IMR-90 (cell line): ENCODE measurements at regions not wholly inside any gene's neighbourhood (a gene's known extent, or its start where the extent isn't known, plus 50 kb on each side); places are given as distances from the start of the nearest gene placed in this dataset.

Source experiments
- ATAC-seq: fragments of 200-7000 bp; cut with Tn5 transposase; 2 replicates; pipeline ENCODE4 v1.9.1; 2020; ENCODE audit warnings: low read depth, mild to moderate bottlenecking, moderate library complexity
- BruUV-seq: library from RNA; stranded (reverse); fragments of 400-500 nt; replicated peaks from 2 replicates; lab custom pipeline; 2021; lab: Mats Ljungman, UMichigan
- CTCF ChIA-PET: fragments of 300-600 bp; formaldehyde crosslinking; extraction: SDS; loops from one replicate; lab custom pipeline; 2021; ENCODE audit warnings: antibody characterized with exemption; lab: Yijun Ruan, JAX
- POLR2A ChIA-PET: fragments of 300-600 bp; sonication (Branson Sonifier 250); formaldehyde crosslinking; loops from one replicate; lab custom pipeline; 2022; ENCODE audit warnings: antibody characterized with exemption; ENCODE audit not compliant: unreplicated experiment; lab: Charles Lee
- DNase-seq: peaks from one replicate; pipeline ENCODE4 v3.0.0; 2013
- H2AFZ ChIP-seq: replicated peaks from 2 replicates; pipeline ENCODE3; 2013; ENCODE audit warnings: low read length, mild to moderate bottlenecking; ENCODE audit not compliant: poor library complexity
- H2AK5ac ChIP-seq: 2 replicates; pipeline ENCODE4 v1.6.1; 2013; ENCODE audit warnings: low read depth, low read length, inconsistent platforms
- H2AK9ac ChIP-seq: replicated peaks from 2 replicates; pipeline ENCODE3; 2013; ENCODE audit warnings: mild to moderate bottlenecking, low read depth, low read length, moderate library complexity; ENCODE audit not compliant: poor library complexity
- H2BK120ac ChIP-seq: 2 replicates; pipeline ENCODE4 v1.6.1; 2013; ENCODE audit warnings: low read depth, low read length, inconsistent platforms
- H2BK15ac ChIP-seq: 3 replicates; pipeline ENCODE4 v1.6.1; 2013; ENCODE audit warnings: low read depth, low read length, inconsistent platforms
- H2BK20ac ChIP-seq: 2 replicates; pipeline ENCODE4 v1.6.1; 2013; ENCODE audit warnings: low read depth, mild to moderate bottlenecking, inconsistent platforms, low read length, moderate library complexity
- H2BK5ac ChIP-seq: 2 replicates; pipeline ENCODE4 v1.6.1; 2013; ENCODE audit warnings: mild to moderate bottlenecking, low read depth, low read length, inconsistent platforms; ENCODE audit not compliant: poor library complexity, severe bottlenecking
- H3K14ac ChIP-seq: replicated peaks from 2 replicates; pipeline ENCODE4 v1.6.1; 2013; ENCODE audit warnings: low read depth, low read length, inconsistent platforms
- H3K18ac ChIP-seq: 2 replicates; pipeline ENCODE4 v1.6.1; 2013; ENCODE audit warnings: low read depth, low read length, control low read depth
- H3K23ac ChIP-seq: 2 replicates; pipeline ENCODE4 v1.6.1; 2013; ENCODE audit warnings: low read depth, low read length, inconsistent platforms
- H3K27ac ChIP-seq: 2 replicates; pipeline ENCODE4 v1.5.1; 2013; ENCODE audit warnings: mild to moderate bottlenecking, control low read depth, low read length; ENCODE audit not compliant: insufficient read depth
- H3K27me3 ChIP-seq: 2 replicates; pipeline ENCODE4 v1.6.1; 2013; ENCODE audit warnings: low read length; ENCODE audit not compliant: control insufficient read depth, insufficient read depth
- H3K36me3 ChIP-seq: 2 replicates; pipeline ENCODE4 v1.6.1; 2013; ENCODE audit warnings: low read length, mixed read lengths; ENCODE audit not compliant: control insufficient read depth, insufficient read depth
- H3K4ac ChIP-seq: 2 replicates; pipeline ENCODE4 v1.6.1; 2013; ENCODE audit warnings: low read depth, low read length, inconsistent platforms
- H3K4me1 ChIP-seq: 2 replicates; pipeline ENCODE4 v1.6.1; 2013; ENCODE audit warnings: low read length, mixed read lengths; ENCODE audit not compliant: control insufficient read depth, insufficient read depth
- H3K4me2 ChIP-seq: 2 replicates; pipeline ENCODE4 v1.6.1; 2013; ENCODE audit warnings: low read depth, mild to moderate bottlenecking, control low read depth, low read length, moderate library complexity
- H3K4me3 ChIP-seq: 2 replicates; pipeline ENCODE4 v1.5.1; 2013; ENCODE audit warnings: low read depth, mild to moderate bottlenecking, control low read depth, low read length, moderate library complexity; ENCODE audit not compliant: insufficient read depth
- H3K56ac ChIP-seq: 2 replicates; pipeline ENCODE4 v1.6.1; 2013; ENCODE audit warnings: low read length, inconsistent platforms; ENCODE audit not compliant: insufficient read depth; ENCODE audit errors: extremely low read depth
- H3K79me1 ChIP-seq, 2 experiments: 2 replicates each; pipeline ENCODE4 v1.6.1; 2013; ENCODE audit warnings: low read length in 2 of 2, inconsistent platforms in 1 of 2, low read depth in 1 of 2
- H3K9ac ChIP-seq: 2 replicates; pipeline ENCODE4 v1.6.1; 2013; ENCODE audit warnings: low read depth, low read length, control low read depth
- H3K9me1 ChIP-seq: 2 replicates; pipeline ENCODE4 v1.6.1; 2013; ENCODE audit warnings: low read length, inconsistent platforms; ENCODE audit not compliant: insufficient read depth
- H3K9me3 ChIP-seq: 2 replicates; pipeline ENCODE4 v1.6.1; 2013; ENCODE audit warnings: low read length; ENCODE audit not compliant: control insufficient read depth, insufficient read depth
- H4K20me1 ChIP-seq: 2 replicates; pipeline ENCODE4 v1.6.1; 2013; ENCODE audit warnings: low read length, inconsistent platforms; ENCODE audit not compliant: insufficient read depth
- H4K5ac ChIP-seq: 2 replicates; pipeline ENCODE4 v1.6.1; 2013; ENCODE audit warnings: mild to moderate bottlenecking, low read depth, low read length, control low read depth
- H4K8ac ChIP-seq, 2 experiments: 2 replicates each; pipeline ENCODE4 v1.6.1; 2013; ENCODE audit warnings: low read depth in 2 of 2, low read length in 2 of 2, control low read depth in 1 of 2, inconsistent platforms in 1 of 2
- H4K91ac ChIP-seq: 2 replicates; pipeline ENCODE4 v1.6.1; 2013; ENCODE audit warnings: low read depth, low read length, inconsistent platforms; ENCODE audit not compliant: insufficient read depth
- CEBPB ChIP-seq: IDR thresholded peaks from 2 replicates; pipeline ENCODE4 v1.6.1; 2012; ENCODE audit warnings: low read depth, low read length, improper control_type of control experiment
- CHD1 ChIP-seq: IDR thresholded peaks from 2 replicates; pipeline ENCODE4 v1.6.1; 2012; ENCODE audit warnings: low read depth, low read length, improper control_type of control experiment
- CTCF ChIP-seq: conservative IDR thresholded peaks from 2 replicates; pipeline ENCODE4 v1.5.1; 2012; ENCODE audit warnings: mild to moderate bottlenecking, low read depth, low read length, improper control_type of control experiment
- FOS ChIP-seq: fragments of 150-350 bp; IDR thresholded peaks from 2 replicates; pipeline ENCODE4 v1.6.1; 2016; ENCODE audit warnings: low read depth, low read length
- MAFK ChIP-seq: IDR thresholded peaks from 2 replicates; pipeline ENCODE4 v1.6.1; 2012; ENCODE audit warnings: low read depth, low read length, improper control_type of control experiment
- MAZ ChIP-seq: IDR thresholded peaks from 2 replicates; pipeline ENCODE4 v1.6.1; 2012; ENCODE audit warnings: low read depth, mild to moderate bottlenecking, low read length, improper control_type of control experiment, moderate library complexity, borderline replicate concordance
- RAD21 ChIP-seq: IDR thresholded peaks from 2 replicates; pipeline ENCODE4 v1.6.1; 2012; ENCODE audit warnings: low read length, improper control_type of control experiment
- USF2 ChIP-seq: fragments of 150-350 bp; IDR thresholded peaks from 2 replicates; pipeline ENCODE4 v1.6.1; 2017; ENCODE audit warnings: mild to moderate bottlenecking, antibody characterized with exemption, low read length, low read depth
- WGBS, 2 experiments: methylation state at CpG; one replicate each; pipeline versions ENCODE4 v1.1.5 to v1.1.7; 2013; ENCODE audit warnings: missing lambda C conversion rate in 2 of 2; ENCODE audit not compliant: insufficient read length in 1 of 2; ENCODE audit errors: extremely low coverage in 2 of 2; 5-methylcytosine and 5-hydroxymethylcytosine counted together
- dilution Hi-C: fragments of 300-500 bp; cut with HindIII; formaldehyde crosslinking; loops from one replicate; pipeline ENCODE4 v1.14.3; 2018; ENCODE audit warnings: low sequenced_read_pairs; ENCODE audit not compliant: unreplicated experiment
- in situ Hi-C: fragments of 300-500 bp; cut with MboI; formaldehyde crosslinking; loops from 3 replicates; pipeline ENCODE4 v1.14.3; 2019; ENCODE audit warnings: low sequenced_read_pairs, inconsistent platforms, mixed read lengths
- intact Hi-C: fragments of 100-400 bp; cut with micrococcal nuclease; formaldehyde crosslinking; loops from 2 replicates; pipeline ENCODE4 v1.10.0; 2022

GRCh38 chr6:71220466-71220865, 68.1 kb upstream of the OGFRL1 start:
- Histone ChIP-seq H3K4ac (no peak overlapping the region), H3K18ac (no peak overlapping the region), H3K23ac (no peak overlapping the region), H4K20me1 (no peaks in the 10 kb centered on the region), H3K4me2 (no peak overlapping the region), H2BK120ac (no peak overlapping the region), H4K91ac (no peak overlapping the region), H3K27me3 (no peaks in the 10 kb centered on the region), H2BK5ac (no peak overlapping the region), H3K36me3 (no peaks in the 10 kb centered on the region), H3K4me1 (no peaks in the 10 kb centered on the region), H2BK20ac (no peak overlapping the region), H3K56ac (no peak overlapping the region), H3K27ac (no peak overlapping the region), H2AFZ (no peak overlapping the region), H2BK15ac (no peak overlapping the region), H3K9me3 (no peaks in the 10 kb centered on the region), H2AK5ac (no peak overlapping the region), H4K5ac (no peak overlapping the region), H2AK9ac (no peak overlapping the region), H3K4me3 (no peak overlapping the region), H3K9me1 (no peaks in the 10 kb centered on the region), H3K79me1 (no peaks in the 10 kb centered on the region), H3K14ac (no peak overlapping the region), H3K9ac (no peak overlapping the region), H4K8ac (no peak overlapping the region)
- in situ Hi-C loops (no loop called here), intact Hi-C loops (no loop called here), dilution Hi-C loops (no loop called here)
- BruUV-seq = no TSS peak
- ChIA-PET CTCF (no interaction called here), POLR2A (no interaction called here)
- no peak for TF ChIP-seq FOS
- no peak for TF ChIP-seq RAD21
- no peak for TF ChIP-seq MAZ
- TF ChIP-seq CEBPB = no peak
- no peak for TF ChIP-seq CTCF
- no peak for TF ChIP-seq MAFK
- no peak for TF ChIP-seq CHD1
- TF ChIP-seq USF2 = no peak
- no peak for ATAC-seq
- DNase-seq = no peak
- no CpG with 5 or more reads among the region's 3 CpGs for WGBS, 2 experiments
